ENCODE measurements at regions not wholly inside any gene's neighbourhood (a gene's known extent, or its start where the extent isn't known, plus 50 kb on each side); places are given as distances from the start of the nearest gene placed in this dataset.

DNA sequence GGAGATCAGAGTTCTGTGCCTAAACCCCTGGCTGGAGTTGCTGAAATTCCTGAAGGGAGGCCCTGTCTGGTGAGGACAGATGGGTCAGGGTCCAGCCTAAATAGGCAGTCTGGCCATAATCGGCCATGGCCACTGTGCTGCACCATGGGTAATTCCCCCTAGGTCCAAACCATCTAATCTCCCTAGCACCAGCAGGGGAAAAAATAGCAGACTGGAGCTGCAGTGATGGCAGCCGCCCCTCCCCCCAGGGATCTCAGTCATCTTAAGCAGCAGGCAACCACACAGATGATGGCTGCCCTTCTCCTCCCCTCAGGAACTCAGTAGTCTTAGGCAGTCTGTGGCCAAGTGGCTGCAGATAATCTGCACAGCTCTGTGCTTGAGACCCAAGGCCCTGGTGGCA lies 68.4 kb upstream of the CD96 start:
- TF ChIP-seq, protein P1, sequence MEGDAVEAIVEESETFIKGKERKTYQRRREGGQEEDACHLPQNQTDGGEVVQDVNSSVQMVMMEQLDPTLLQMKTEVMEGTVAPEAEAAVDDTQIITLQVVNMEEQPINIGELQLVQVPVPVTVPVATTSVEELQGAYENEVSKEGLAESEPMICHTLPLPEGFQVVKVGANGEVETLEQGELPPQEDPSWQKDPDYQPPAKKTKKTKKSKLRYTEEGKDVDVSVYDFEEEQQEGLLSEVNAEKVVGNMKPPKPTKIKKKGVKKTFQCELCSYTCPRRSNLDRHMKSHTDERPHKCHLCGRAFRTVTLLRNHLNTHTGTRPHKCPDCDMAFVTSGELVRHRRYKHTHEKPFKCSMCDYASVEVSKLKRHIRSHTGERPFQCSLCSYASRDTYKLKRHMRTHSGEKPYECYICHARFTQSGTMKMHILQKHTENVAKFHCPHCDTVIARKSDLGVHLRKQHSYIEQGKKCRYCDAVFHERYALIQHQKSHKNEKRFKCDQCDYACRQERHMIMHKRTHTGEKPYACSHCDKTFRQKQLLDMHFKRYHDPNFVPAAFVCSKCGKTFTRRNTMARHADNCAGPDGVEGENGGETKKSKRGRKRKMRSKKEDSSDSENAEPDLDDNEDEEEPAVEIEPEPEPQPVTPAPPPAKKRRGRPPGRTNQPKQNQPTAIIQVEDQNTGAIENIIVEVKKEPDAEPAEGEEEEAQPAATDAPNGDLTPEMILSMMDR (conservative IDR thresholded peaks at IDR 0.05): no peak; the same call in 1 of the 2 replicates
- TF ChIP-seq ZFX (IDR thresholded peaks at IDR 0.05): no peak
- no peak overlapping the region for H3K27ac ChIP-seq

DNA sequence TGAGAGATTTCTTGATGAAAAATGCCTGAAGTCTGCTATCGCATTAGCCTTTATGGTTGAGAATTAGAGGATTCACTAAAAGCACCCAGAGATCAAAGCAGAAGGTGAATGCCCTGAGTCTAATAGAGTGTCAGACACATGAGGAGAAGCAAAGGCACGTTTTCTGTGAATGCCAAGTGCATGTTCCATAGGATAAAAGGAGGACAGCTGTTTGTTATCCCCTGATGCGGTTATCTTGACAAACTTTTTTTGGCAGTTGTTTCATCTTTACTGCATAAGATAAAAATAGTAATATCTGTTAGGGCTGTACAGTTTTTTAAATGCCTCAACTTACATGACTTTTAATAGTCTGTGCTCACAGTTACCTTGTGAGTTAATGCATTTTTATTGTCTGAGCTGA lies 65.3 kb upstream of the CD96 start:
- no peak overlapping the region for H3K27ac ChIP-seq
- TF ChIP-seq, protein P1 (conservative IDR thresholded peaks at IDR 0.05): no peak
- TF ChIP-seq ZFX (IDR thresholded peaks at IDR 0.05): no peak

GRCh38 chr3:111480091-111480490 lies 61.9 kb upstream of the CD96 start:
- H3K27ac ChIP-seq: no peak overlapping the region
- TF ChIP-seq, protein P1 (conservative IDR thresholded peaks at IDR 0.05): no peak
- TF ChIP-seq ZFX (IDR thresholded peaks at IDR 0.05): no peak

- no peak for TF ChIP-seq ZFX (IDR thresholded peaks at IDR 0.05)
- TF ChIP-seq, protein P1 (conservative IDR thresholded peaks at IDR 0.05): no peak
- no peak overlapping the region for H3K27ac ChIP-seq
Measured at GRCh38 chr3:111481551-111481950, 60.4 kb upstream of the CD96 start.

GRCh38 chr3:111482574-111482973 lies 59.4 kb upstream of the CD96 start:
- TF ChIP-seq ZFX (IDR thresholded peaks at IDR 0.05): no peak
- TF ChIP-seq, protein P1 (conservative IDR thresholded peaks at IDR 0.05): no peak
- H3K27ac ChIP-seq: no peak overlapping the region

DNA sequence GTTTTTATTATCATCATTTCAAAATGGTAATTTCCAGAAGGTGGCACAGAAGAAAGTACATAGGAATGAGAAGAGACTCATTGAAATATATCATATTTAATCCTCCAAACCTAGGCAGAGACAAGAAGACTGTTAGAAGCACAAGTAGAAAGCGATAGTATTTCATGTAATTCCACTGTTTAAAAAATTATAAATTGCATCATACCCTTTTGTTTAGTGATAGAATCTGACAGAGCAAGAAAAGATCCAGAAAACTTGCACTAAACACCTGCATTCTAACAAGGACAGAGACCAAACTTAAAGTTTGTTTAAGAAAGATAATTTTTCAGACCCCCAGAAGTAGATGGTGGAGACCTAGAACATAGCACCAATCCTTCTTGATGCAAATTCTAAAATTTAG lies 56.9 kb upstream of the CD96 start:
- TF ChIP-seq ZFX (IDR thresholded peaks at IDR 0.05): no peak
- TF ChIP-seq, protein P1 (conservative IDR thresholded peaks at IDR 0.05): no peak
- no peak overlapping the region for H3K27ac ChIP-seq
